SHP77 (cell line): ENCODE measurements at regions not wholly inside any gene's neighbourhood (a gene's known extent, or its start where the extent isn't known, plus 50 kb on each side); places are given as distances from the start of the nearest gene placed in this dataset.

ENCODE experiments used
- DNase-seq, 2 experiments: peaks; one replicate each; lab custom pipeline; 2025; lab: John Stamatoyannopoulos, UW

DNA sequence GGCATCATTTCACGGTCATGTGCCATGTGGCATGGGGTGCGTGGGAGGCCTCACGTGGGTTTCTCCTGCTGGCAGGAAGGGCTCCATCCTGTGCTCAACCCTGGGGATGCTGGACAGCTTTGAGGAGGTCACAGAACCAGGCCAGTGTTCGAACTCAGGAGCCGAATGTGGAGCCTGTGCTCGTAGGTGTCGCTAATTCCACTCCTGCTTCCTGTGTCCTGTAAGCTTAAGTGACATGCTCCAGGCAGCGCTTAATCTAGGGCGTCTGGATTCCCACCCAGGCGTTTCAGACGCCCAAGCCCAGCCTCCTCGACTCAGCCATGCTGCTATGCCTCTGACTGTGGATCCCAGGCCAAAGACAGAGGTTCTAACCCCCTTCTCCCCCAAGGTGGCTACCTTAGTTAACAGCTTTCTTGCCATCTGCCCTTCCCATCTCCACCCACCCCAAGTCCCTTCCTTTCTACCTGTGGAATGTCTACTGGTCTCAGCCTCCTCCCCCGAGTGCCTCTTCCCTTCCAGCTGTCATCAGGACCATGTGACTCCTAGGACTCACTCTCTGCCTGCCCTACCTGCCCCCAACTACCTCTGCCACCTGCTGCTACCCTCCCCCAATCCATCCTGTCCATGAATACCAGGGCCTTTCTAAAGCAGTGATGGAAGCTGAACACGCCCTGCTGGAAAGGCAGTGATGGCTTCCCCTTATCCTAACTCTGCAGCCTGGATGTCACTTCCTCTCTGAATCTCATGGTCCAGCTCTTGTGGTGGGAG is 255.1 kb downstream of the CDH26 start:
- DNase-seq: no peak

GRCh38 chr20:60214901-60215815 is 256.9 kb downstream of the CDH26 start:
- DNase-seq: no peak

GRCh38 chr20:60215816-60216730 is 257.9 kb downstream of the CDH26 start:
- DNase-seq: no peak

- no peak for DNase-seq
Measured at GRCh38 chr20:60219231-60219630, 261.0 kb downstream of the CDH26 start.

DNA sequence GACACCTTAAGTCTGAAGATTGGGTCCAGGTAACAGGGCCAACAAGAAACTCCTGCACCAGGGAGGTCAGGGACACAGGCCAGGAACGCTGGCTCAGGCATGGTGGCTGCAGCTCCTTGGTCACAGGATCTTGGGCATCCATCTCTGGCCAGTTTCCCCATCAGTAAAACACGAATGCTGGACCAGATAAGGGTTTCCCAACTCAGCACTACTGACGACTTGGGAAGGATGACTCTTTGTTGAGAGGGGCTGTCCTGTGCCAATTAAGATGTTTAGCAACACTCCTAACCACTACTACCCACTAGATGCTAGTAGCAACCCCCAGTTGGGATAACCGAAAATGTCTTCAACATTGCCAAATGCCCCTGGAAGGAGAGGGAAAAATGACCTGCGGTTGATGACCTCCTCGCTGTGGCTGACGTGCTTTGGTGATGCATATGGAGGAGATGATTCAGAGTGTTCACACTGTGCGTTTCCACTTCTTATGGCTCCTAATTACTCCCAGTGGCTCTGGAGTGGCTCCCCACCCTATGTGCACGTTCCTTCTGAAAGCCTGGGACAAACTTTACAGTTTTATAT is 261.9 kb downstream of the CDH26 start:
- no peak for DNase-seq

GRCh38 chr20:60220706-60221105 is 262.5 kb downstream of the CDH26 start:
- no peak for DNase-seq

GRCh38 chr20:60221593-60221992 is 263.4 kb downstream of the CDH26 start:
- no peak for DNase-seq

GRCh38 chr20:60222497-60222896 is 264.3 kb downstream of the CDH26 start:
- no peak for DNase-seq

DNA sequence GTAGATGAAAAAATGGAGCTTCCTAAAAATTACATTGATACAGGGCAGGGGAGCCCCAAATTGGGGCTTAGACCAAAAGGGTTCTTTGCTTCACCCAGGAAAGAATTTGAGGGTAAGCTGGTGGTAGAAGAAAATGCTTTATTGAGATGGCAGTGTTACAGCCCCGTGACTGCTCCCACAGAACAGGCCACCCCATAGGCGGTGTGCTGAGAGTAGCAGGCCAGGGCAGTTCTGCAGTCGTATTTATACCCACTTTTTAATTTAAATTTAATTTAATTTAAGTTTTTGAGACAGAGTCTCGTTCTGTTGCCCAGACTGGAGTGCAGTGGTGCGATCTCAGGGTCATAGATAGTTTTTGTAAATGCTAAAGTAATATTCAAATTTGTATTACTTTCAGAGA is 265.0 kb downstream of the CDH26 start:
- DNase-seq: no peak

- DNase-seq: peak; percentile 14 to 26
Measured at GRCh38 chr20:60224914-60225313, 266.7 kb downstream of the CDH26 start.

GRCh38 chr20:60228255-60228654 is 270.0 kb downstream of the CDH26 start:
- no peak for DNase-seq

DNA sequence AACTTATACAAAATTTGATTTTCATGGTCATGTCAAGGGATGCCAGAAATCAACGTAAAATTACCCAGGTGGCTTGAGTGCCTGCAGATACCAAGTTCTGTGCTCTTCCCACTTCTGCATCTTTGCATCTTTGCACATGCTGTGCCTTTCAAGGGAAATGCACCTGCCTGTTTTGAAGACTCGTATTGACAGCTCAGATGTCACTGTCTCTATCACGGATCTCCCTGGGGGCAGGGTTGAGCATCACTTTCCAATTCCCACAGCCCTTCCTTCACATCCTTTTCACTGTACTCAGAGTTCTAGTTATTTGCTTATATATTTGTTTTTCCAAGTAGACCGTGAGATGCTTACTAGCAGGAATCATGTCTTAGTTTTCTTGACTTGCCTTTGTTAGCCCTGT is 274.2 kb downstream of the CDH26 start:
- DNase-seq: no peak

GRCh38 chr20:60233018-60233630 is 274.9 kb downstream of the CDH26 start:
- DNase-seq: no peak

GRCh38 chr20:60236613-60237012 is 278.4 kb downstream of the CDH26 start:
- DNase-seq: no peak

DNA sequence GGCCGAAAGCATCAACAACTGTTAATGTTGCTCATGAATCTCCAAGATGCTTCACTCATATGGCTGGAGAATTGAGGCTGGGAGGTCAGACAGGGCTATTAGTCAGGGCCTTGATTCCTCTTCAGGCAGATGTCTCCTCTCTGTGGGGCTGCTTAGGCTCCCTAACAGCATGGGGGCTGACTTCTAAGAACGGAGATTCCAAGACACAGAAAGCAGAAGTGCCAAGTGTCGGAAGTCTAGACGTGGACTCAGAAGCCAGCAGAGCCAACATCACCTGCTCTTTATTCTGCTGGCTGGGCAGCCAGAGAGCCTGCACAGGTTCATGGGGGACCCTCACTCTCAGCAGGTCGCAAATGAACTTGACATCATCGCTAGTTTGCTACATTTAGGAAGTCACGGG is 279.8 kb downstream of the CDH26 start:
- DNase-seq: no peak

- no peak for DNase-seq
Measured at GRCh38 chr20:60238992-60239660, 280.9 kb downstream of the CDH26 start.

- DNase-seq: no peak
Measured at GRCh38 chr20:60239956-60240355, 281.7 kb downstream of the CDH26 start.

DNA sequence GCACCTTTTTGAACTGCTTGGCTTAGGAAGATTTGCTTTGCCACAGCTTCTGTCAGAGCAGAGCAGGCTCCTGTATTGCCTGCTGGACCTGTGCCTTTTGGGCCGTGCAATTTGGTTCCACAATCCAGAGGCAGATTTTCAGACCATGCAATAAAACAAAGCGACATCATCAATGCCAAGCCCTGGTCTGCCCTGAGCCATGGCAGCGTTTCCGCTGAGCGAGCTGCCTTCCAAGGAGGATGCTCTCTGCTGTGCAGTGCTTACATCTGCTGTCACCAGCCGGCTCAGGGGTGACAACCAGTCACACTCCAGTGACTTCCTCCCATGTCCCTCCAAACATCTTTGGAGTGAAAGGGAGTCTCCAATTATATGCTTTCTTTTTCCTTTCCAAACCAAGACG is 282.2 kb downstream of the CDH26 start:
- DNase-seq: no peak

GRCh38 chr20:60240986-60241385 is 282.8 kb downstream of the CDH26 start:
- DNase-seq: no peak

GRCh38 chr20:60242836-60243505 is 284.7 kb downstream of the CDH26 start:
- DNase-seq: no peak
